Mesenchymal stem cell (in vitro differentiated cells and primary cell): ENCODE measurements at regions not wholly inside any gene's neighbourhood (a gene's known extent, or its start where the extent isn't known, plus 50 kb on each side); places are given as distances from the start of the nearest gene placed in this dataset.
A peak's percentile ranks its signal among the peaks of the same experiment; 100 is the strongest.

Experiments used
- DNase-seq: peaks from one replicate; pipeline ENCODE4 v3.0.0-alpha.2; 2013
- H2AFZ ChIP-seq: one replicate; pipeline ENCODE4 v1.6.1; 2013; ENCODE audit warnings: low read depth, mild to moderate bottlenecking, control low read depth, inconsistent platforms, low read length, moderate library complexity
- H2AK5ac ChIP-seq: 2 replicates; pipeline ENCODE4 v1.6.1; 2013; ENCODE audit warnings: low read length, moderate library complexity, mild to moderate bottlenecking, inconsistent platforms; ENCODE audit not compliant: severe bottlenecking
- H2BK120ac ChIP-seq: one replicate; pipeline ENCODE4 v1.6.1; 2013; ENCODE audit warnings: low read depth, mild to moderate bottlenecking, inconsistent platforms, low read length, moderate library complexity
- H2BK12ac ChIP-seq, 2 experiments: one replicate each; pipeline ENCODE4 v1.6.1; 2013; ENCODE audit warnings: inconsistent platforms in 2 of 2, low read length in 2 of 2, mild to moderate bottlenecking in 2 of 2, moderate library complexity in 2 of 2, control low read depth in 1 of 2
- H2BK15ac ChIP-seq: one replicate; pipeline ENCODE4 v1.6.1; 2013; ENCODE audit warnings: mild to moderate bottlenecking, low read depth, inconsistent platforms; ENCODE audit not compliant: poor library complexity, severe bottlenecking
- H2BK5ac ChIP-seq: 2 replicates; pipeline ENCODE4 v1.6.1; 2013; ENCODE audit warnings: low read depth, mild to moderate bottlenecking, low read length, control low read depth, inconsistent platforms; ENCODE audit not compliant: poor library complexity, severe bottlenecking
- H3K14ac ChIP-seq, 2 experiments: one replicate each; pipeline ENCODE4 v1.6.1; 2013; ENCODE audit warnings: inconsistent platforms in 2 of 2, low read length in 2 of 2, control low read depth in 1 of 2, mild to moderate bottlenecking in 1 of 2, moderate library complexity in 1 of 2
- H3K18ac ChIP-seq, 2 experiments: one replicate each; pipeline ENCODE4 v1.6.1; 2013; ENCODE audit warnings: inconsistent platforms in 2 of 2, low read length in 2 of 2, control low read depth in 1 of 2, low read depth in 1 of 2, mild to moderate bottlenecking in 1 of 2
- H3K23ac ChIP-seq, 2 experiments: one replicate each; pipeline ENCODE4 v1.6.1; 2013; ENCODE audit warnings: inconsistent platforms in 2 of 2, low read length in 2 of 2, mild to moderate bottlenecking in 2 of 2, moderate library complexity in 2 of 2, control low read depth in 1 of 2
- H3K27ac ChIP-seq: 2 replicates; pipeline ENCODE4 v1.5.1; 2013; ENCODE audit warnings: mild to moderate bottlenecking, moderate library complexity, low read length, control low read depth, inconsistent platforms; ENCODE audit not compliant: poor library complexity, severe bottlenecking
- H3K27me3 ChIP-seq, 2 experiments: 2 replicates each; pipeline versions ENCODE4 v1.6.1 to v1.7.0; 2013; ENCODE audit warnings: low read length in 2 of 2, mild to moderate bottlenecking in 2 of 2, moderate library complexity in 2 of 2, control low read depth in 1 of 2, inconsistent platforms in 1 of 2; ENCODE audit not compliant: control insufficient read depth in 1 of 2, insufficient read depth in 1 of 2
- H3K36me3 ChIP-seq, 2 experiments: 2 replicates each; pipeline versions ENCODE4 v1.6.1 to v1.7.0; 2013; ENCODE audit warnings: low read length in 2 of 2, control low read depth in 1 of 2, inconsistent platforms in 1 of 2, low read depth in 1 of 2, mild to moderate bottlenecking in 1 of 2; ENCODE audit not compliant: insufficient read depth in 2 of 2, control insufficient read depth in 1 of 2
- H3K4ac ChIP-seq, 2 experiments: one replicate each; pipeline ENCODE4 v1.6.1; 2013; ENCODE audit warnings: inconsistent platforms in 2 of 2, low read length in 2 of 2, mild to moderate bottlenecking in 2 of 2, moderate library complexity in 2 of 2, control low read depth in 1 of 2, low read depth in 1 of 2
- H3K4me1 ChIP-seq: 2 replicates; pipeline ENCODE4 v1.6.1; 2013; ENCODE audit warnings: low read depth, low read length, control low read depth; ENCODE audit not compliant: control insufficient read depth, insufficient read depth
- H3K4me2 ChIP-seq: 2 replicates; pipeline ENCODE4 v1.6.1; 2013; ENCODE audit warnings: low read length, mild to moderate bottlenecking, inconsistent platforms; ENCODE audit not compliant: poor library complexity, severe bottlenecking
- H3K4me3 ChIP-seq, 2 experiments: 2 replicates each; pipeline versions ENCODE4 v1.5.1 to v1.7.0; 2013; ENCODE audit warnings: low read length in 2 of 2, mild to moderate bottlenecking in 2 of 2, control low read depth in 1 of 2, low read depth in 1 of 2; ENCODE audit not compliant: insufficient read depth in 1 of 2
- H3K79me1 ChIP-seq: replicated peaks from 2 replicates; pipeline ENCODE4 v1.6.1; 2013; ENCODE audit warnings: mild to moderate bottlenecking, control low read depth, low read length, inconsistent platforms; ENCODE audit not compliant: poor library complexity, severe bottlenecking
- H3K9ac ChIP-seq: 2 replicates; pipeline ENCODE4 v1.7.0; 2013; ENCODE audit warnings: mild to moderate bottlenecking, low read length, moderate library complexity
- H3K9me3 ChIP-seq: 2 replicates; pipeline ENCODE4 v1.7.0; 2013; ENCODE audit warnings: mild to moderate bottlenecking, low read length; ENCODE audit not compliant: control insufficient read depth
- H4K8ac ChIP-seq: one replicate; pipeline ENCODE4 v1.6.1; 2013; ENCODE audit warnings: inconsistent platforms, mild to moderate bottlenecking, low read length, moderate library complexity
- H4K91ac ChIP-seq: one replicate; pipeline ENCODE4 v1.6.1; 2013; ENCODE audit warnings: mild to moderate bottlenecking, low read length, inconsistent platforms
- WGBS: methylation state at CpG from one replicate; pipeline ENCODE4 v1.1.7; 2013; ENCODE audit warnings: mixed read lengths; 5-methylcytosine and 5-hydroxymethylcytosine counted together

GRCh38 chr1:43056460-43056859 is 97.8 kb upstream of the SLC2A1 start:
- Histone ChIP-seq H3K4me2 (no peak overlapping the region), H3K18ac (no peak overlapping the region), H3K9ac (no peak overlapping the region), H3K9me3 (no peaks in the 10 kb centered on the region), H2BK120ac (no peak overlapping the region), H3K14ac (no peak overlapping the region), H2BK12ac (no peak overlapping the region), H3K36me3 (no peaks in the 10 kb centered on the region), H3K4ac (no peak overlapping the region), H3K79me1 (no peaks in the 10 kb centered on the region), H4K8ac (no peak overlapping the region), H3K4me3 (no peak overlapping the region), H3K23ac (no peak overlapping the region), H2AFZ (no peak overlapping the region), H2AK5ac (no peak overlapping the region), H4K91ac (no peak overlapping the region), H3K27me3 (peaks cover 0 to 24% of the 10 kb centered on the region in 2 experiments), H2BK15ac (no peak overlapping the region), H3K27ac (no peak overlapping the region), H2BK5ac (no peak overlapping the region), H3K4me1 (peaks cover 10% of the 10 kb centered on the region)
- DNase-seq, result no peak
- 72% methylated on average over 5 of the region's 5 CpGs for WGBS

- Histone ChIP-seq H3K27me3 (peaks cover 0 to 29% of the 10 kb centered on the region in 2 experiments), H4K8ac (no peak overlapping the region), H3K9ac (no peak overlapping the region), H2BK120ac (no peak overlapping the region), H3K4ac (no peak overlapping the region), H3K27ac (no peak overlapping the region), H3K4me2 (no peak overlapping the region), H2AFZ (no peak overlapping the region), H2AK5ac (no peak overlapping the region), H3K23ac (no peak overlapping the region), H2BK15ac (no peak overlapping the region), H2BK12ac (no peak overlapping the region), H3K36me3 (no peaks in the 10 kb centered on the region), H3K4me3 (no peak overlapping the region), H3K14ac (no peak overlapping the region), H3K79me1 (no peaks in the 10 kb centered on the region), H4K91ac (no peak overlapping the region), H2BK5ac (no peak overlapping the region), H3K9me3 (no peaks in the 10 kb centered on the region), H3K18ac (no peak overlapping the region), H3K4me1 (peaks cover 10% of the 10 kb centered on the region)
- DNase-seq, result peak; percentile 34
- 57% methylated on average over 2 of the region's 2 CpGs for WGBS
These were observed 96.3 kb upstream of the SLC2A1 start for GRCh38 chr1:43054961-43055360.

GRCh38 chr1:43052786-43053439 is 94.2 kb upstream of the SLC2A1 start:
- Histone ChIP-seq H2AFZ (no peak overlapping the region), H3K18ac (no peak overlapping the region), H3K4ac (no peak overlapping the region), H2AK5ac (no peak overlapping the region), H2BK5ac (no peak overlapping the region), H3K27ac (no peak overlapping the region), H3K23ac (no peak overlapping the region), H4K8ac (no peak overlapping the region), H2BK12ac (no peak overlapping the region), H4K91ac (no peak overlapping the region), H3K79me1 (no peaks in the 10 kb centered on the region), H2BK15ac (no peak overlapping the region), H3K27me3 (peaks cover 0 to 19% of the 10 kb centered on the region in 2 experiments), H3K4me2 (no peak overlapping the region), H3K14ac (no peak overlapping the region), H3K9me3 (no peaks in the 10 kb centered on the region), H3K9ac (no peak overlapping the region), H3K4me3 (no peak overlapping the region), H3K4me1 (peaks cover 2% of the 10 kb centered on the region), H2BK120ac (no peak overlapping the region), H3K36me3 (no peaks in the 10 kb centered on the region)
- no peak for DNase-seq
- WGBS, result 70% methylated on average over 2 of the region's 2 CpGs

GRCh38 chr1:43052322-43052721 is 93.7 kb upstream of the SLC2A1 start:
- no peak overlapping the region for H3K27ac ChIP-seq
- H3K36me3 ChIP-seq, result no peaks in the 10 kb centered on the region
- DNase-seq, result no peak
- H3K4me3 ChIP-seq, result no peak overlapping the region
- H3K9ac ChIP-seq, result no peak overlapping the region
- peaks cover 0 to 19% of the 10 kb centered on the region in 2 experiments for H3K27me3 ChIP-seq
- no peak overlapping the region for H3K23ac ChIP-seq
- no peak overlapping the region for H2BK12ac ChIP-seq
- peaks cover 2% of the 10 kb centered on the region for H3K4me1 ChIP-seq
- no peaks in the 10 kb centered on the region for H3K9me3 ChIP-seq
- no peak overlapping the region for H2BK15ac ChIP-seq
- no peak overlapping the region for H3K4me2 ChIP-seq
- H2AK5ac ChIP-seq, result no peak overlapping the region
- no peak overlapping the region for H2AFZ ChIP-seq
- no peak overlapping the region for H4K8ac ChIP-seq
- no peak overlapping the region for H2BK5ac ChIP-seq
- no peak overlapping the region for H2BK120ac ChIP-seq
- no peak overlapping the region for H3K18ac ChIP-seq
- no peak overlapping the region for H3K4ac ChIP-seq
- WGBS, result 100% methylated on average over 1 of the region's 1 CpG
- no peak overlapping the region for H4K91ac ChIP-seq
- no peaks in the 10 kb centered on the region for H3K79me1 ChIP-seq
- H3K14ac ChIP-seq, result no peak overlapping the region
